GM18511 (cell line): ENCODE measurements at regions not wholly inside any gene's neighbourhood (a gene's known extent, or its start where the extent isn't known, plus 50 kb on each side); places are given as distances from the start of the nearest gene placed in this dataset.
A peak's percentile ranks its signal among the peaks of the same experiment; 100 is the strongest.
"Not testable (repeated sequence)": the region's sequence is repeated elsewhere in the genome, so short reads cannot be mapped to it uniquely, and the experiment has no call there.

Experiments
- ATAC-seq: cut with Tn5 transposase; IDR thresholded peaks from one replicate; pipeline ENCODE4 v1.9.1; 2021; ENCODE audit warnings: mild to moderate bottlenecking, moderate library complexity; ENCODE audit not compliant: unreplicated experiment

DNA sequence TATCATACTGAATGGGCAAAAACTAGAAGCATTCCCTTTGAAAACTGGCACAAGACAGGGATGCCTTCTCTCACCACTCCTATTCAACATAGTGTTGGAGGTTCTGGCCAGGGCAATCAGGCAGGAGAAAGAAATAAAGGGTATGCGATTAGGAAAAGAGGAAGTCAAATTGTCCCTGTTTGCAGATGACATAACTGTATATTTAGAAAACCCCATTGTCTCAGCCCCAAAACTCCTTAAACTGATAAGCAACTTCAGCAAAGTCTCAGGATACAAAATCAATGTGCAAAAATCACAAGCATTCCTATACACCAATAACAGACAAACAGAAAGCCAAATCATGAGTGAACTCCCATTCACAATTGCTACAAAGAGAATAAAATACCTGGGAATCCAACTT lies 52.5 kb upstream of the CCDC71L start:
- not testable (repeated sequence) for ATAC-seq

GRCh38 chr7:106714590-106715442 lies 53.9 kb upstream of the CCDC71L start:
- not testable (repeated sequence) for ATAC-seq

GRCh38 chr7:106715730-106716129 lies 54.8 kb upstream of the CCDC71L start:
- ATAC-seq, result no peak

- no peak for ATAC-seq
These were observed 56.4 kb upstream of the CCDC71L start for GRCh38 chr7:106717254-106717954.

DNA sequence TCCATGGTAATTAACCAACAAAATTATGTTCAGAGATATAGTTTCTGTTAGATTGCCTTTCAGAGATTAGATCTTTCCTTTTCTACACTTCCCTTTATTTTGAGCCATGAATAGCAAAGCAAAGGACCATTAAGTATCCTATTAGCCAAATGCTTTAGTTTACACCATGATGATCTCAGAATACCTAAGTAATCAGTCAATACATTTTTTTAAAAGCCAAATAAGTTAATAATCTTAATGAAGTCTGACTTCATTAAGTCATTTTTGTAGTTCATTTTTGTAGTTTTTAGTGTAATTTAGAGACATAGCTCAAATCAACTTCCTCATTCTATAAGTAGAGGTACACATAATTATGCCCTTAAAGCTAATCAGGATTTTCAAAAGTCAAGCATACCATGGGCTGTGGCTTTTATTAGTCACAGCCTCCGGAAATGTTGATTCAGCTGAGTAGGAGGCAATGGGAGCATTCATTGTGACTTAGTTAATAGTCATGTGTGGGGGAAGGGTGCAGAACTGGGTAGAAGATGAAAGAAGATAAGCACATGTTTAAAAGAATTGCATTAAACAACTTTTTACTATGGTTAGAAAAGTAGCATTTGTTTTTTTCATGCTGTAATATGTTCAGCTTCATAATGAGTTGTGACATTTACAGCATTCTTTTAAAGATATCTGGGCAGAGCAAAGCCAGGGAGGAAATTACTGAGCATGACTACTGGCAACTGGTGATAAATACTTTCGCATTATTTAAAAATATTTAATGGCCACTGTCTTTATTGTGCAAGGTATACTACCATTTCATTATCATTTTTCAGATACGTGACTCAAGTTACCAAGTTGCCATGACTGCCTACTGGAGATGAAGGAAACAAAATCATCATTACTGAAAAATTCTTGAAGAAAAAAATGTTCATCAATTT lies 57.3 kb upstream of the CCDC71L start:
- peak; percentile 81 for ATAC-seq

- ATAC-seq, result peak; percentile 64
These were observed 59.7 kb upstream of the CCDC71L start for GRCh38 chr7:106720641-106721040.

DNA sequence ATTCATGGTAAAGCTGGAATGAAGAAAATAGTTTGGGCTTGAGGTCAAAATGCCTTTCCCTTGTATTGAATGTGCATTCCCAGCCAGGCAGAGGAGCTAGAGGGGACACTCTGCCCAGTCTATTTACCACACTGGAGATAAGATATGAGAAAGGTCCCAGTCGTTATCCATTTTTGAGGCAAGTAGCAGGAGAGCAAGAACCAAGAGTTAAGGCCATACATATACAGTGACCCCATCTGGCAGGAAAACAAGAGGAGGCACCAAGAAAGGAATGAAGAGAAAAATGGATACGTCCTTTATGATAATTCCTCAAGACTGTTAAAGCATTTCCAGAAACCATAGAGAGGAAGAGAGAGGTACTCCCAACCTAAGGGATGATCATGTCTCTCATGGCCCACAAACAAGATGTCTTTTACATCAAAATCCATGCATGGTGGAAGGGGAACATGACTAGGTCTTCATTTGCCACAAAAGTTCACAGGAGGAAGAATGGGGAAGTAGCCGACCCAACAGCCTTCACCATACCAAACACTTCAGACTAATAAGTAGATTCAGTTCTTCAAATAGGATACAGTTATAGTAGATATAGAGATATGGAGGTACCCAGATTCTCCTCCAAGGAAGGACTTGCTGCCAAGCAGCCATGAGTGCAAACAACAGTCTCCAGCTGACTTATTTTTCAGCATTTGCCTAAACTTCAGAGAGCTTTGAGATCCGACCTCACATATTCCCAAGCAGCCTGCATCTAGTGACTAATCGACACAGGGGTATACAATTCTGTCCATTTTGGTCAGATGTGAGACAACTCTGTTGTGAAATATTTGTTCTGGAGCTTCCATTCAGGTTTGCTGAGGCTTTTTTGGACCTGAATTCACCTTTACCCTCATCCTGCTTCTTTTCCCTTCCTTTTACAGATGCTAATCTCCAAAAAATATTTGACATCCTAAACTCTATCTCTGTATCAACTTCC lies 61.1 kb upstream of the CCDC71L start:
- no peak for ATAC-seq

DNA sequence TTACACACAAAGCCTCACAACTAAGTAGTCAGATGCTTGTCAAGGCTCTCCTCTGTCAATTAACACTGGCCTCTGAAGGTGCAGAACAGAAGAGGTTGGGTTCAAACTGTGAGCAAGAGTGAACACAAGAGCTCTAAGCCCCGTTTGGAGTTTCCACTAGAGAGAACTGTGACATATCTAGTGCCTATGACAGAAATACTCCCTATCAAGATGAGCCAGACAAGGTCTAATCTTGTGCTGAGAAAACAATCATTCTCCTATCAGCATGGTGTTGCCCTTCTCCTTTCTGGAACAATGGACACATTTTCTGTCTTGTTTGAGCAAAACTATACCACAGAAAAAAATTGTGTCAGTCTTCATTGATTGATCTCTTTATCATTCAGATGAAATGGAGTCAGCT lies 62.4 kb upstream of the CCDC71L start:
- no peak for ATAC-seq

DNA sequence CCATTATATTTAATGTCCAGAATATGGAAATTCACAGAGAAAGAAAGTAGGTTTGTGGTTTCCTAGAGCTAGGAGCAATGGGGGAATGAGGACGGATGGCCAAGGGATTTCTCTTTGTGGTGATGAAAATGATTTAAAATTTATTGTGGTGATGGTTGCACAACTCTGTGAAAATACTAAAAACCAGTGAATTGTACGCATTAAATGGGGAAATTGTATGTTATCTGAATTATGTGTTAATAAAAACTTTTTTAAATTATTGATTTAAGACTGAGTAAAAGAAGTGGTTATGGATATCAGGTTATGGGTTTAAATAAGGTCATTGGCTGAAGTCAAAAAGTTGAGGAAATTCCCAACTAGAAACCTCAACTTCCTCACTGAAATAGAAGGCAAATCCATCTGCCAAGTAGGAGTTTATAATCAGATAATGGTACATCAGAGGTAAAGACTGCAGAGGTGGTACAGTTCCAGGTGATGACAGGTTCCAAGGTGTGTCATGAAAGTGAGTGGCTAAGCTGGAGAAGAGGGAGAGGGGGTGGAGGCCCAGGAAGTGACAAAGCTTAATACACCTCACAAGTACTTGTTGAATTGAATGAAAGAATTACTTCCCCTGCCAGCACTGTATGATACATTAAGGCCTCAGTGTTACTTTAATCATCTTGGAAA lies 68.9 kb upstream of the CCDC71L start:
- no peak for ATAC-seq

GRCh38 chr7:106731187-106731586 lies 70.2 kb upstream of the CCDC71L start:
- ATAC-seq, result peak; percentile 94

DNA sequence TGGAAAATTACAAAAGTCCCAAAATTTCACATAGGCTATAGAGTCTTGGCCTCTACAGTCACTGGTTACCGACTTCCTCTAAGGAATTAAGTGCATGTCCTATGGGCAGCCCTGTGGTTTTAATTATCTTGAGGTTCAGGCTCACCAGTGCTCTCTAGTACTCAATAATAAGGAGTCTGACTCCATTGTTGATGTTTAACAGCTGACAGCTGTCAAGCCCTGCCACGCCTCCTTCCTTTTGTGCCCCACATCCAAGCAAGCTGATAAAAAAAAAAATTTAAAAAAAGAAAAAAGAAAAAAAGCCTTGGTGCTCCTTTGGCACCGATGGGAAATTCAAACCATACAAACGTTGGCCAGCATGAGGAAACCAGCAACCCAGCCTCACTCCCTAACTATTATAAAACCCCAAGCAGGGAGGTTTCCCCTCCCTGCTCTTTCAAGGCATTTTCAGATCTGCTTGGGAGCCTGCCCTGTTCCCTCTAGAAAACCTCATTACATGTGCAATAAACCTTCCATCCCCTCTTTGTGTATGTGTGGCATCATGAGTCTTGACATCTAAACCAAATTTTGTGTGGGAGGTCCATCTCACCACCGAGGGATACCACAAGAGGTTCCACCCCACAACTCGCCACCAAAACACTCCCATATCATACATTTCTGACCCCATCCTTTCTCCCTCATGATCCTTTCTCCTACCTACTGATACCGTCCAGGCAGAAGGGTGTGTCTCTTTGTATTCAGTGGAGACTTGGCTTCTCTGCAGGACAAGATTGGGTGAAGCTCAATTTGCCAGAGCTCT lies 70.9 kb upstream of the CCDC71L start:
- ATAC-seq, result no peak

GRCh38 chr7:106735637-106736036 lies 74.7 kb upstream of the CCDC71L start:
- ATAC-seq, result no peak

GRCh38 chr7:106736123-106736507 lies 75.2 kb upstream of the CCDC71L start:
- ATAC-seq, result no peak

DNA sequence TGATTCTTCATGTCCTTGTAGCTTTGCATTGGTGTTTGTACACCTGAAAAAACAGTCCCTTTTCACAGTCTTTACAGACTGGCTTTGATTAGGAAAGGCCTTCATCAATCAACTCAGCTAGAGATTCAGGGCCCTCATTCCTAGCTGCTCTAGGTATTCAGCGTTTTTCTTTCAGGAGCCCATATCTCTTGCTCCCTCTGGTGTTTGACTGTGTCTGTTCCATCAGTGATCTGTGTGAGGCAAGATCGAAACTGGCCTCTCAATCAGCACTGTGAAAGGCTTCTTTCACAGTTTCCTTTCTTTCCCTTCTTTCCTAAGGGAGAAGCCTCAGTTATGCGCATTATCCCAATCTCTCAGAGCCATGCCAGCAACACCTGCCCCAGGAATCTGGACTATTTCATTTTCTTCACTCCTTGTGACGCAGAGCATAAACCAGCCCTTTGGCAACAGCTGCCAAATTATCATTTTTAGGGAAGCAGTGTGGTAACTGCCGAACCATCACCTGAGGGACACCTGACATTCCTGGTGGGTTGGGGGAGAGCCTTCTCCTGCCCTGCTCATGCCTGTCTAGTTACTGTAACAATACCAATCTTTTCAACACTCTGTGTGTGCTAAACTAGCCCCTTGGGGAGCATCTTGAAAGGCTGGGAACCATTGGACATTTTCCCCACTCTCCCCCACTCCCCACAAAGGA lies 75.7 kb upstream of the CCDC71L start:
- ATAC-seq, result peak; percentile 88

- ATAC-seq, result no peak
These were observed 76.2 kb upstream of the CCDC71L start for GRCh38 chr7:106737202-106737562.

DNA sequence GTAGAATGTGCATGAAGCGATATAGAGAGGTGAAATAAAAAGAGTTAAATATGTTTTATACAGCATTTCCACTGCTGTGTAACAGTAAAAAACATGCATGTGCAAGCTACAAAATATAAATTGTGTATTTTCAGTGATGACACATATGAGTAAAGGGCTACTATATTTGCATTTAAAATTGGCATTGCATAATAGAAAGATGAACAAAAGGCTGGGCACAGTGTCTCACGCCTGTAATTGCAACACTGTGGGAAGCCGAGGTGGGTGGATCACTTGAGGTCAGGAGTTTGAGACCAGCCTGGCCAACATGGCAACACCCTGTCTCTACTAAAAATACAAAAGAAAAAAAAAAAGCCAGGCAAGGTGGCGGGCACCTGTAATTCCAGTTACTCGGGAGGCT lies 79.8 kb upstream of the CCDC71L start:
- ATAC-seq, result no peak

- no peak for ATAC-seq
These were observed 83.7 kb upstream of the CCDC71L start for GRCh38 chr7:106744563-106745091.

- ATAC-seq, result not testable (repeated sequence)
These were observed 86.3 kb upstream of the CCDC71L start for GRCh38 chr7:106747301-106747700.
